DND-41 (cell line): ENCODE measurements at regions not wholly inside any gene's neighbourhood (a gene's known extent, or its start where the extent isn't known, plus 50 kb on each side); places are given as distances from the start of the nearest gene placed in this dataset.

Experiments used
- CTCF ChIP-seq: IDR thresholded peaks from 2 replicates; pipeline ENCODE4 v1.5.1; 2012; ENCODE audit warnings: borderline replicate concordance, low read length, moderate library complexity, mild to moderate bottlenecking; ENCODE audit not compliant: poor library complexity, severe bottlenecking; ENCODE audit errors: extremely low read depth
- EZH2 ChIP-seq: IDR thresholded peaks from 3 replicates; pipeline ENCODE4 v1.6.1; 2012; ENCODE audit warnings: borderline replicate concordance, low read depth, mild to moderate bottlenecking, moderate library complexity, low read length, inconsistent platforms; ENCODE audit not compliant: severe bottlenecking

GRCh38 chr15:98289747-98290146 is 329.2 kb downstream of the ARRDC4 start:
- no peak for TF ChIP-seq CTCF
- no peak for TF ChIP-seq EZH2
